ENCODE measurements at regions not wholly inside any gene's neighbourhood (a gene's known extent, or its start where the extent isn't known, plus 50 kb on each side); places are given as distances from the start of the nearest gene placed in this dataset.

DNA sequence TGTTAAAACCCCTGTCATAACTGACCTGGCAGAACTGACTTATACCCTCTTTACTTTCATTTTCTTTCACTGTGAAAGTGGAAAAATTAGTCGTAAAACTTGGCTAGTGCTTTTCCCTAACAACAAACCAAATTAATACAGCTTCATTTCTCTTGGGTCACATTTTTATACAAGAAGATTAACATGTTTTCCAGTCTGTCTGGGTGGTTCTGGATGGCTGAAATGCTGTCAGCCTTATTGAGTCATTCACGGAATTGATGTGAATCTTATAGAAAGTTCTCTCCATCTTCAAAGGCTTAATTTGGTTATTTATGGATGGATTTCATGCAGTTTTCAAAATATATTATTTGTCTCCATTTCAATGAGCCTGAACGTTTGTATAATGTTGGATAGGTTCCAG, 440.0 kb downstream of the KCTD12 start:
- TF ChIP-seq, protein P1, sequence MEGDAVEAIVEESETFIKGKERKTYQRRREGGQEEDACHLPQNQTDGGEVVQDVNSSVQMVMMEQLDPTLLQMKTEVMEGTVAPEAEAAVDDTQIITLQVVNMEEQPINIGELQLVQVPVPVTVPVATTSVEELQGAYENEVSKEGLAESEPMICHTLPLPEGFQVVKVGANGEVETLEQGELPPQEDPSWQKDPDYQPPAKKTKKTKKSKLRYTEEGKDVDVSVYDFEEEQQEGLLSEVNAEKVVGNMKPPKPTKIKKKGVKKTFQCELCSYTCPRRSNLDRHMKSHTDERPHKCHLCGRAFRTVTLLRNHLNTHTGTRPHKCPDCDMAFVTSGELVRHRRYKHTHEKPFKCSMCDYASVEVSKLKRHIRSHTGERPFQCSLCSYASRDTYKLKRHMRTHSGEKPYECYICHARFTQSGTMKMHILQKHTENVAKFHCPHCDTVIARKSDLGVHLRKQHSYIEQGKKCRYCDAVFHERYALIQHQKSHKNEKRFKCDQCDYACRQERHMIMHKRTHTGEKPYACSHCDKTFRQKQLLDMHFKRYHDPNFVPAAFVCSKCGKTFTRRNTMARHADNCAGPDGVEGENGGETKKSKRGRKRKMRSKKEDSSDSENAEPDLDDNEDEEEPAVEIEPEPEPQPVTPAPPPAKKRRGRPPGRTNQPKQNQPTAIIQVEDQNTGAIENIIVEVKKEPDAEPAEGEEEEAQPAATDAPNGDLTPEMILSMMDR (IDR thresholded peaks at IDR 0.05): no peak
- TF ChIP-seq POLR2AphosphoS5 (IDR thresholded peaks at IDR 0.05; ENCODE audit: low read depth, low read length) (no peak), TCF7L2 (IDR thresholded peaks at IDR 0.05; ENCODE audit: low read depth, low read length) (no peak)

Data from Panc1 (cell line).